ENCODE measurements at regions not wholly inside any gene's neighbourhood (a gene's known extent, or its start where the extent isn't known, plus 50 kb on each side); places are given as distances from the start of the nearest gene placed in this dataset.

DNA sequence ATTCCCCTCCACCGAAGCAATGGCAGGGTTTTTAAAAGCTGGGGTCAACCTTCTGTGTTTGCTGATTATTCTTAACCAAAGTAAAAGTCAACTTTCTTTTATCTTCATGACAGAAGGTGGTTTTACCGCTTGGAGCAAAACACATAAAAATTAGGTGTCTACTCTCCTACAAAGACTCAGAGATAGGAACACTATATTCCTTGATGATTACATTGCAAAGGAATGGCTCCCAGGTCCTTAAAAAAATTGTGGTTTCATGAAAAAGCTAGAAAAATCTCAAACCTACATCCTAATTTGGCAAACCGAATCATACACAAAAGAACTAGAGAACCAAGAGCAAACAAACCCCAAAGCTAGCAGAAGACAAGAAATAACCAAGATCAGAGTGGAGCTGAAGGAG is 760.4 kb upstream of the PCDH20 start:
- no peaks in the 10 kb centered on the region for H3K4me1 ChIP-seq (ENCODE audit: insufficient read depth, low read length, poor library complexity, severe bottlenecking)
- no peak overlapping the region for H3K9ac ChIP-seq (ENCODE audit: low read depth, low read length, poor library complexity, severe bottlenecking)
- no peaks in the 10 kb centered on the region for H3F3A ChIP-seq (ENCODE audit: low read depth)
- H3K36me3 ChIP-seq (ENCODE audit: insufficient read depth, low read length) = no peaks in the 10 kb centered on the region
- no peaks in the 10 kb centered on the region for H4K20me1 ChIP-seq (ENCODE audit: insufficient read depth, low read length, poor library complexity, severe bottlenecking)
- no peak overlapping the region for H3K4me2 ChIP-seq (ENCODE audit: low read depth, low read length, poor library complexity, severe bottlenecking)
- H3K4me3 ChIP-seq (ENCODE audit: low read length, poor library complexity, severe bottlenecking) = no peak overlapping the region
- no peaks in the 10 kb centered on the region for H3K9me2 ChIP-seq (replicated peaks; ENCODE audit: low read depth, low read length)
- no peaks in the 10 kb centered on the region for H3K79me2 ChIP-seq (ENCODE audit: insufficient read depth, low read length)
- no peaks in the 10 kb centered on the region for H3K9me3 ChIP-seq (ENCODE audit: insufficient read depth, low read depth, low read length)
- no peak overlapping the region for H2AFZ ChIP-seq (ENCODE audit: low read length)
- no peaks in the 10 kb centered on the region for H3K27me3 ChIP-seq (ENCODE audit: insufficient read depth, low read length, poor library complexity, severe bottlenecking)
- no peak for TF ChIP-seq CTCF (conservative IDR thresholded peaks at IDR 0.05; ENCODE audit: low read length)
- TF ChIP-seq EZH2phosphoT487 (IDR thresholded peaks at IDR 0.05; ENCODE audit: borderline replicate concordance) = no peak

DNA sequence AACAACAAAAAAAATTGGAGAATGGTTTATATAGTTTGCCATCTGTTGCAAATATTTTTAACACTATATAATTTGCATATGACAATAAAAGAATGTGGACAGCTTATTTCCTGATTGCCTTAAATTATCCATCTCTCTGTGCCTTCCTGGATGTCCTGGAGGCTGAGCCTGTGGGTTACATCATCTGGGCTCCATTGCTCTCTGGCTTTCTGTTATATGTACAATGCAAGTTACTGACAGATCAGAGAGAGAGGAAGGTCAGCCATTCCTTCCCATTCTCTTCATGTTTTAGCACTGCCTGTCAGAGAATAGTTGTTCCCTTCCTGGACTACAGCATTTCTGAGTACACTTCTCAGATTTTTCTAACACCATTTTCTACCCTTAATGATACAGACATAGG is 758.3 kb upstream of the PCDH20 start:
- Histone ChIP-seq H3K79me2 (ENCODE audit: insufficient read depth, low read length) (no peaks in the 10 kb centered on the region), H3K9me3 (ENCODE audit: insufficient read depth, low read depth, low read length) (no peaks in the 10 kb centered on the region), H3K4me1 (ENCODE audit: insufficient read depth, low read length, poor library complexity, severe bottlenecking) (no peaks in the 10 kb centered on the region), H3F3A (ENCODE audit: low read depth) (no peaks in the 10 kb centered on the region), H2AFZ (ENCODE audit: low read length) (no peak overlapping the region), H3K4me3 (ENCODE audit: low read length, poor library complexity, severe bottlenecking) (no peak overlapping the region), H4K20me1 (ENCODE audit: insufficient read depth, low read length, poor library complexity, severe bottlenecking) (no peaks in the 10 kb centered on the region), H3K9ac (ENCODE audit: low read depth, low read length, poor library complexity, severe bottlenecking) (no peak overlapping the region), H3K9me2 (replicated peaks; ENCODE audit: low read depth, low read length) (no peaks in the 10 kb centered on the region), H3K4me2 (ENCODE audit: low read depth, low read length, poor library complexity, severe bottlenecking) (no peak overlapping the region), H3K27me3 (ENCODE audit: insufficient read depth, low read length, poor library complexity, severe bottlenecking) (no peaks in the 10 kb centered on the region), H3K36me3 (ENCODE audit: insufficient read depth, low read length) (no peaks in the 10 kb centered on the region)
- TF ChIP-seq CTCF (conservative IDR thresholded peaks at IDR 0.05; ENCODE audit: low read length) (no peak), EZH2phosphoT487 (IDR thresholded peaks at IDR 0.05; ENCODE audit: borderline replicate concordance) (no peak)

GRCh38 chr13:62171697-62172096 is 756.0 kb upstream of the PCDH20 start:
- Histone ChIP-seq H3K36me3 (ENCODE audit: insufficient read depth, low read length) (no peaks in the 10 kb centered on the region), H3K9ac (ENCODE audit: low read depth, low read length, poor library complexity, severe bottlenecking) (no peak overlapping the region), H3K27me3 (ENCODE audit: insufficient read depth, low read length, poor library complexity, severe bottlenecking) (no peaks in the 10 kb centered on the region), H2AFZ (ENCODE audit: low read length) (no peak overlapping the region), H3F3A (ENCODE audit: low read depth) (no peaks in the 10 kb centered on the region), H3K4me1 (ENCODE audit: insufficient read depth, low read length, poor library complexity, severe bottlenecking) (no peaks in the 10 kb centered on the region), H3K4me3 (ENCODE audit: low read length, poor library complexity, severe bottlenecking) (no peak overlapping the region), H3K9me2 (replicated peaks; ENCODE audit: low read depth, low read length) (no peaks in the 10 kb centered on the region), H4K20me1 (ENCODE audit: insufficient read depth, low read length, poor library complexity, severe bottlenecking) (no peaks in the 10 kb centered on the region), H3K9me3 (ENCODE audit: insufficient read depth, low read depth, low read length) (no peaks in the 10 kb centered on the region), H3K79me2 (ENCODE audit: insufficient read depth, low read length) (no peaks in the 10 kb centered on the region), H3K4me2 (ENCODE audit: low read depth, low read length, poor library complexity, severe bottlenecking) (no peak overlapping the region)
- TF ChIP-seq CTCF (conservative IDR thresholded peaks at IDR 0.05; ENCODE audit: low read length) (no peak), EZH2phosphoT487 (IDR thresholded peaks at IDR 0.05; ENCODE audit: borderline replicate concordance) (no peak)

Measured in Loucy (cell line).